Hematopoietic multipotent progenitor cell treated with erythropoietin and hydrocortisone succinate and interleukin-3 and kit ligand, for 4 days (in vitro differentiated cells): ENCODE measurements at regions not wholly inside any gene's neighbourhood (a gene's known extent, or its start where the extent isn't known, plus 50 kb on each side); places are given as distances from the start of the nearest gene placed in this dataset.
"Not testable (repeated sequence)": the region's sequence is repeated elsewhere in the genome, so short reads cannot be mapped to it uniquely, and the experiment has no call there.

Source experiments
- DNase-seq: peaks from one replicate; pipeline ENCODE4 v3.0.0-alpha.2; 2015

- peak; percentile 54 for DNase-seq
Measured at GRCh38 chr5:38607396-38607795, 51.0 kb upstream of the LIFR start.

DNA sequence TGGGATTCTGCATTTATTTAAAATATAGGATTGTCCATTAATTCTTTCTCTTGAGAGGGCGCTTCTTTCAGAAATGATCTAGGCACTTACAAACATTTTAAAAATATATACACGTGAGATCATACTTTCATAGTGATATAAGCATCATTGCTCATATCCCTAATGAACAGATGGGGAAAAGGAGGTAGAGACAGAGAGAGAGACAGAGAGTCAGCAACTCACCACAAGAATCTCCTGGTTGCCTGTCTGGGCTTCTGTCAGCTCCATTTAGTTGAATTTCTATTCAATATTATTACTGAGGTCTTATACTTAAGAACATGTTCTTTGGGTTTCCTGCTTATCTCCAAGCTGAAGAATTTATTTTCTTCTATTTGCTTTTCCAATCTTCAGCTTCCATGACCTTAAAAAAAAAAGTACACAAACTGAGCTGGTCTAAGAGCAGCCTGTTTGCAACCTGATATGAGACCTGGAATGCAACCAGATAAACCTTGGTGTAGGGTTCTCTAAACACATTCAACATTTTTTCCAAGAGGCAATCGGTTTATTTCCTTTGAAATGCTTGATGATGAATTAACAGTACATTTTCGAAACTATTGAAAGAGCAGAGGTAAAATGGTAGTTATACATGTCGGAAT is 51.6 kb upstream of the LIFR start:
- DNase-seq: no peak

DNA sequence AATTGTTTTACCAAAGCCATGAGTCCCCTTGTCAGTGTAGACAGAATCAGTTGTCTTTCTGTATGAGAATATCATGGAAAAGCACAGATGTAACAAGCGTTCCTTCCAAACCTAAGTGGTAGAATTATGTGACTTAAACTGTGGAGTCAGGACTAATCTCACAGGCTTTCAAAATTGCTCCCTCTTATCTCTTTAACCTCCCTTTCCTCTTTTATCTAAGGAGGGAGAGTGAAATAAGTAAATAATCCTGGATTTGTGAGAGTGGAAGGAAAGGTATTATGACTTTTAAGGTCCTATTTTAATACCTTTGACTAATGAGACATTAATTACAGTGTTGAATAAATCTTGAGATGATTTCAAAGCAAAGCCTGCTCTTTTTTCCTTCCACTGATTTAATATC is 52.4 kb upstream of the LIFR start:
- no peak for DNase-seq

DNA sequence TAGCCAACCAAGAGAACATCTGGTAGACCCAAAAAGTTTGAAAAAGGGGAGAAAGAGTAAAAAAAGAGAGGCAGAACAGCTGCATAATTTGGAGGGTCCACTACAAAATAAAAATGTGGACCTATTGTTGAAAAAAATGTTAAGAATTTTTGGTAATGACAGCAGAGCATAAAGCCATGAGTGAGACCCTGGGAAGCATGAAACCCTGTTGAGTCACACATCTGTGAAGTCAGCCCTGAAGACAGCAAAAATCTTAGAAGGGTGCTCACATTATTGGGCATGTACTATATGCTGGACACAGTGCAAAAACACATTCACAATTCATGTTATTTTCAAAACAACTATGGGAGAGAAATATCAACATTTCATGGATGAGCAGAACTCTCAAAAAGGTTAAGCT is 56.4 kb upstream of the LIFR start:
- no peak for DNase-seq

GRCh38 chr5:38613490-38613889 is 57.0 kb upstream of the LIFR start:
- DNase-seq: no peak

DNA sequence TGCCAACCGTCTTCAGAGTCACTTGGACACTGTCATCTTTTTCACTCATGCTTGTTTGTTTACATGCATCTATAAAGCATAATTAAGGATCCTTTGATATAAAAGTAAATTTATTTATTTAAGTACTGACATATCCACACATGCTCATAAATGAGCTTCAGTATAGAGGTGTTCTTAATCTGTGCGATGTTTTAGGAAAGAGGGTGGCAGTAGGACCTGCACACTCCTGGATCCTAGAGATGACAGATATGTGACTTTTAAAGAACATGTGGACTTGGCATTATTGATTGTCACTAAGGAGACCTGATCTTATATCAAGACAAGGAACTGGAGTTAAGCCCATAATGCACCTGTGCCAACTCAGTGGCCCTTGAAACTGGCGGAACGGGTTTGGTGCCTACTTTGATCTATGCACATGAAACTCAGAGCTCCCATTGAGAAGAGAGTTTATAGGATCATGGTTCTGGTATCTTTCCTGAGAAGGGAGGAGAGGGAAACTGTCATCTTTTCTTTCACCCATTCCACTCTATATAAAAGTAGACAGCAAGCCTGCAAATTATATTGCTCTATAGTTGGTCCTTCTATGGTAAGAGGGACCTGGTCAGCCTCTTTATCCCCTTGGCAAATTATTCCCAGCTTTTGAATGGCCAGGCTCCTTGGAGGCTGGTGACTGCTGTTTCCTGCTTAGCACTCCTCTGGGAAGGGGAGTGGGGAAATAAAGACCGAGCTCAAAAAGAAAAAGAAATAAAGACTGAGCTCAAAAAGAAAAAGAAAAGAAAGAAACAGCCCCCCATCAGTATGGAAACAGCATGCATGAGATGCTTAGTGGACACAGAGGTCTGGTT is 57.8 kb upstream of the LIFR start:
- DNase-seq: no peak

GRCh38 chr5:38615042-38615441 is 58.6 kb upstream of the LIFR start:
- DNase-seq: no peak

DNA sequence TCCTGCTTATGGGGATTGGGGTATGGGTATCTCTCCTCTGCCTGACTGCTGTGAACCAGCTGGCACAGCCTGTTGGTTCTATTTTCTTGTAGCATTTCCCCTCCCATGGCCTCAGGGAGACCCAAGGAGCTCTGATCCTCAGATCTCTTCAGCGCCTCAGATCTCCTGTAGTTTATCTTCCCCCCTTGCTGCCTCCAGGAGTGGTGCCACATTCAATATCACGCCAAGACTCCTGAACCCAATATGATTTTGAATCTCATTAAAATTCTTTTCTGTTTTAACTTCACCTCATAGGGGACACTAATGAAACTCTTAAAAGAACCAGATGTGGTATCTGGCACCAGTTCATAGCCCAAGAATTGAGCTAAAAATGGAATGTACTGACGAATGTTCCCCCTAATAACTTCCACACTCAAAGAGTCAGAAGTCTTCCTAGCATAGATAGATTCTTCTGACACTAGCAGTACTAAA is 59.6 kb upstream of the LIFR start:
- DNase-seq: no peak

GRCh38 chr5:38618154-38618553 is 61.7 kb upstream of the LIFR start:
- DNase-seq: no peak

DNA sequence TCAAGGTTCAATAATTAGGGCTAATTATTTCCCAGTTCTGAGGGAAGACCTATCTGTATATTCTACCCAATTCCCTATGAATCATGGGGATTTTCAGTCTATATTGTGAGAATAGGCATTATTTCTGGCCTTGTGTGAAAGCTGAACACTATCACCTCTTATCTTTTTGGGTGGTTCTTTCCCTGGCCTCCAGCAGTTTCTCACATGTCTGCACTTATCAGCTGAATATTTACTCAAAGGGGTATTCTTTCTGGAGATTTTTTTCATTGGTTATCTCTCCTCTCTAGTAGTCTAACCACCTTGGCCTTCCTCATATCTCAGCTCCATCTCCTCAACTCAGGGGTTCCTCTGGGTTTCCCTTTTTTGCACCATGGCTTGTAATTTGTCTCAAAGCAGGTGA is 64.9 kb upstream of the LIFR start:
- no peak for DNase-seq

DNA sequence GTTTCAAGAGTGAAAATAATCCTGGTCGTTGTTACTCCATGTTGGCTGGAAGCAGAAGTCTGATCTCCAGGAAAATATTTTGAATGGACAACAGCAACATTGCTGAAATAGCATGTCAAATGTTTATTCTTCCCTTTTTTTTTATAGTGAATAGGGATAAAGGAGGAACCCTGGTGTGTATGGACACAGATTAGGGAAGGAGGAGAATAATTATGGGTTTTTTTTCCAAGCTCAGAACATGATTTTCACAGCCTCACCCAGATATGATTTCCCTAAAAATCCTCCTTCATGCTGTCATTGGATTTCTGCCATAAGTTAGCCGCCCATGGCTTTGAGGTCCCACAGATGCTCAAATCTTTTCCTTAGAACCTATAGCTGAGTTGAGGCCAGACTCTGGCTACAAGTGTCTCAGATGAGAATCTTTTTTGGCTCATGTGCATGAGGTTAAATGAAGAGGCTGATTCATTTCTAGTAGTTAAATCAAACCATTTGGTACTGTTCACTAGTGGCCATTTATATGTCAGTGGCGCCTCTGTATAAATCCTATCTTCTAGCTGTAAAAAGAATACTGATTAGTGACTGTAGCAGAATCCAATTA is 65.5 kb upstream of the LIFR start:
- DNase-seq: no peak

DNA sequence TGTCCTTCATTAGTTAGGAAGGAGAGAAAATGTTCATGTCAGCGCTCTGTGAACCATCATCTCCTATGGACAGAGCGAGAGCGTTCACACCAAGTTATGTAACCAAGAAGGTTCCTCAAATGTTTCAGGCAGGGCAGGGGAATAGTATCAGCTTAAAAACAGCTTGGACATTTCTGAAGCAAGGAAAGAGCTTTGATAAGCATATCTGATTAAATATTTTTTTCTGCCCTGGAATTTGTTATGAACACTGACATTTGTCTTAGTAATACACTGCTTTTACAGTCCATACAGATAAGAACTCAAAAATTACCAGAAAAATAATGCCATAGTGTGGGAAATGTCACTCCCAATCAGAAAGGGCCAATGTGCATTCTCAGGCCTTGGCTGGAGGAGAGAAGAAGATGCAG is 66.3 kb upstream of the LIFR start:
- no peak for DNase-seq

DNA sequence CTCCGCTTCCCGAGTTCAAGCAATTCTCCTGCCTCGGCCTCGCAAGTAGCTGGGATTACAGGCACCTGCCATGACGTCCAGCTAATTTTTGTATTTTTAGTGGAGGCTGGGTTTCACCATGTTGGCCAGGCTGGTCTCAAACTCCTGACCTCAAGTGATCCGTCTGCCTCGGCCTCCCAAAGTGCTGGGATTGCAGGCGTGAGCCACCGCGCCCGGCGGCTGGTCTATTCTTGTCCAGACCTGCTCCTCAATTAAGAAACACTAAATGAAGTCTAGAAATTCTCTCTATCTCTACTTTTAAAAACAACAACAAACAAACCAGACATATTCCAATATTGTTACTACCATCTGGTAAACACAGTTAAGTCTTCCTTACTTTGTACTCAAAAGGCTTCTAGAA is 68.1 kb upstream of the LIFR start:
- not testable (repeated sequence) for DNase-seq

- DNase-seq: not testable (repeated sequence)
Measured at GRCh38 chr5:38631376-38631775, 74.9 kb upstream of the LIFR start.

GRCh38 chr5:38634568-38635369 is 78.3 kb upstream of the LIFR start:
- DNase-seq: no peak

- no peak for DNase-seq
Measured at GRCh38 chr5:38636626-38637025, 80.2 kb upstream of the LIFR start.

- DNase-seq: no peak
Measured at GRCh38 chr5:38638656-38639055, 82.2 kb upstream of the LIFR start.

DNA sequence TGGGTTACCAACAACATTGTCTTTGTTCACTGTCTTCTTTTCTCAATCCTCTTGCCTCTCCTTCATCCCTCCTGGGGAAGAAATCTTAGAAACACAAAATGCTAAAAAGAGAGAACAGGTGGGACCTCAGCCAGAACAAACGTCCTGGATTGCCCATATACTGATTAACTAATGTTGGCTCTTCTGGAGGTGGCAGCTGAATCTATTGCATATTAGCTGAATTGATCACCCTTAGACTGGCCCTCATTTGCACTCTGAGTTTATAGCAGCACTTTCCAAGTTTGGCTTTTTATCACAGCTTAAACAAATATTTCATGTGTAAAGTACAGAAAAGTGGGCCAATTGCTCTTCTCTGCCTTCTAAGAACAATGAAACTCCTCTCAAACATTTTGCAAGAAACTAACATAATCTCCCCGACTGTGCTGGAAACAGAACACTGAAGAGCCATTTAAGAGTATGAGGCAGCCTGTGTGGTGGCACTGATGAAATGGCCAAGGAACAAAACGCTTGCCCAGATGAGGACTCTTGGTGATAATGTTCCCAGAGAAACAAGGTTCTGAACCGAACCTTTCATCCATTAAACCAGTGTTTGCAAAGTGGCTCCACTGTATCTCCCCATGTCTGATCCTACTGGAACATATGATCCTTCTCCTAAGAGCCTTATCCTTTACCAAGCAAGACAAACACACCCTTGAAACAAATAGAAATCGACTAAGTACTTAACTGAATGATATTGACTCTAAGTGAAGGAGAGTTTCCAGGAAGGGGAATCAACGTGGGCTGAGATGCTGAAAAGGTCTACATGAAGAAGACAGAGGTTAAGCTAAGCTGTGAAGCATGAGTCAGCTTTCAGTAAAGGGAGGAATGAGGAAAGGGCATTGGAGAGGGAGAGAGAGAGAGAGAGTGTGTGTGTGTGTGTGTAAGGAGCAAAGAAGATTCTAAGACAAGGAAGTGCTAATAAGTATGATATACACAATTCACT is 83.2 kb upstream of the LIFR start:
- no peak for DNase-seq

DNA sequence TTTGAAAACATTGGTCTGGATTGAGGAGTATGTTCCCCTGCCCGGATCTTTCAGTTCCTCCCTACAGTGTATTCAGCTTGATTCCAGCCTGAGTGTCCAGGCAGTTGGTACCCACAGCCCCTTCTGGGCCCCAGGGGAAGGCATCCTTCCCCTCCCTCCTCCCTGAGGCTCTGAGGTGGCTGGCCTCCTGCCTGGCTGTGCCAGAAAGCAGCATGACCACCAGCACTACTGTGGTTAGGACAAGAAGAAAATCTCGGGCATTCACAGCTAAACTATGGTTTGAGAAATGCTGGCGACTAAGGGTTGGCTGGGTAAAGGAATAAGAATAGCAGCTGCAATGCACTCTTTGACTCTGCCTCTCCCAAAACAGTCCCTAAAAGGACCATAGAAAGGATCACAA is 84.6 kb upstream of the LIFR start:
- DNase-seq: no peak

DNA sequence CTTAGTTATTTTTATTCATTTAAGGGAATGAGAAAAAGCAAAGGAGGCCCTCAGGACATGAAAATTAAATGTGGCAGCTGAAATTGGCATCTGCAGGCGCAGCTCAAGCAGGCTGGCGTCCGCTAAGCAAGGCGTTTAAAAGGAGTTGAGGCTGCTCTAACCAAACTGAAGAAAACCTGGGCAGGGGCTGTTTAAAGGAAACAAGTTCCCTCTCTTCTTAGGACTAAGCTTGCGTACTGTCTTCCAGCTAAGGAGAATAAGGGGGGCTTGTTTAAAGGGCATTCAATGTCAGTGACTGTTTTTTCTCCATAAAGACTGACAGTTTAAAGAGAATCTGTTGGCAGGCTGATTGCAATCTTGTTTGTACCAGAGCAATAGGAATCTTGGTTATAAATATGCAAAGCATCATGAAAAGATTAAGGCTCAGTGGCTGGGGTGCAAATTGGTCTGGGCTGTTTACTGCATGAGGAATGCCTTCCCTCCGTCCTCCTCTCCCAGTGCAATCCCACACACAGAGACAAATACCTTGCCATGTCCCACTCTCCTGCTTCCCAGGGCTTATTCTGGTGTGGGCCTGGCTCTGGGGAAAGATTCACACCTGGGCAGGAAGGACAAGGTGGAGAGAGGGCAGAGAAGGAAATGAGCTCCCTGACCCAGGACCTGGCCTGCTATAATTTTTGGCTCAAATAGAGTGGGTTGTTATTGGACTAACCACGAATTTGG is 85.9 kb upstream of the LIFR start:
- DNase-seq: no peak

- no peak for DNase-seq
Measured at GRCh38 chr5:38643616-38644015, 87.2 kb upstream of the LIFR start.
